Suprapubic skin (tissue), 4 donors: ENCODE measurements at regions not wholly inside any gene's neighbourhood (a gene's known extent, or its start where the extent isn't known, plus 50 kb on each side); places are given as distances from the start of the nearest gene placed in this dataset.

Source experiments
- DNase-seq, 2 donors: peaks; one replicate each; pipeline ENCODE4 v3.0.0-alpha.2; 2019; ENCODE audit warnings: low spot score in 2 of 2
- H3K27ac ChIP-seq: fragments of 200-600 bp; sonication (generic); one replicate; pipeline ENCODE4 v1.5.1; 2019
- H3K27me3 ChIP-seq: fragments of 200-600 bp; sonication (generic); one replicate; pipeline ENCODE4 v1.5.1; 2019
- H3K36me3 ChIP-seq: fragments of 200-600 bp; sonication (generic); one replicate; pipeline ENCODE4 v1.5.1; 2019
- H3K4me1 ChIP-seq: fragments of 200-600 bp; sonication (generic); one replicate; pipeline ENCODE4 v1.5.1; 2019
- H3K4me3 ChIP-seq: fragments of 200-600 bp; sonication (generic); one replicate; pipeline ENCODE4 v1.5.1; 2019; ENCODE audit warnings: mild to moderate bottlenecking
- H3K9me3 ChIP-seq: fragments of 200-600 bp; sonication (generic); one replicate; pipeline ENCODE4 v1.5.1; 2019
- EP300 ChIP-seq: sonication (generic); formaldehyde crosslinking; IDR thresholded peaks from one replicate; pipeline ENCODE4 v1.6.1; 2017; ENCODE audit warnings: antibody characterized with exemption
- POLR2A ChIP-seq, 2 donors: fragments of 450-650 bp; IDR thresholded peaks; one replicate each; pipeline ENCODE4 v1.6.1; 2017; ENCODE audit warnings: antibody characterized with exemption in 2 of 2, mild to moderate bottlenecking in 2 of 2, moderate library complexity in 2 of 2
- POLR2AphosphoS5 ChIP-seq, 3 donors: sonication (generic); formaldehyde crosslinking; IDR thresholded peaks; one replicate each; pipeline ENCODE4 v1.6.1; 2017; ENCODE audit warnings: antibody characterized with exemption in 3 of 3
- WGBS: methylation state at CpG from one replicate; pipeline ENCODE4 v1.1.5; 2018; 5-methylcytosine and 5-hydroxymethylcytosine counted together
- TF ChIP-seq, protein P1 (sequence below), 2 donors: fragments of 200-600 bp in 1 of 2; fragments of 450-650 bp in 1 of 2; sonication (generic) in 1 of 2; IDR thresholded peaks; one replicate each; pipeline ENCODE4 v1.5.1; 2016 to 2019; ENCODE audit warnings: antibody characterized with exemption in 2 of 2, mild to moderate bottlenecking in 1 of 2, moderate library complexity in 1 of 2

DNA sequence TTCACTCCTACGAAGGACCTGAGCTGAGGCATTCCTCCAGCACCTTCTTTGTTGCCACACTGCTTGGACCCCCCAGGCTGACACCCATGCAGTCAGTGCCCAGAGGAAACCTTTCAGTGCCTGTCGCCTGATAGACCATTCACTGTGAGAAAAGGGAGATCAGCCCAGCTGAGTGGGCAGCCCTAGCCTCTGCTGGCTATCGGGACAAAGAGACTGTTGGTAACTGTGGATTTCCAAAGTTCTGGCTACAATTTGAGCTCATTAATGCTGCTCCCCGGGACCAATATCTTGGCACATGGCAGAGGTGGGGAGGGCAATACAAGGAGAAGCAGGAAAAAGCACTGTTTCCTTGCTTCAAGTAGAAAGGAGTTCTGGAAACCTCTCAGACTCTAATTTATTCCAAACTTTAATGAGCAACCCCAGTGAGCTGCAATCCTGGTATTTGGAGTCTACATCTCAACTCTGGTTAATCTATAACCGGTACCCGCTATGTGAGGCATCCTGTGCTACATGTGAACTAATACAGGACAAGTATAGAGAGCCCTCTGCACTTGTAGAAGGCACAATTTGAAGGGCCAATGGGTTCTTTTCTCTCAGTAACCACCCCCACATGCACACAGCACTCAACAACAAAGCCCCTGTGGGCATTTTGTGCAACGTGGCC lies 200.7 kb upstream of the NCAM1 start:
- no peak for TF ChIP-seq POLR2A (IDR thresholded peaks at IDR 0.05)
- TF ChIP-seq POLR2AphosphoS5 (IDR thresholded peaks at IDR 0.05): no peak
- TF ChIP-seq EP300: no peak
- TF ChIP-seq, protein P1, sequence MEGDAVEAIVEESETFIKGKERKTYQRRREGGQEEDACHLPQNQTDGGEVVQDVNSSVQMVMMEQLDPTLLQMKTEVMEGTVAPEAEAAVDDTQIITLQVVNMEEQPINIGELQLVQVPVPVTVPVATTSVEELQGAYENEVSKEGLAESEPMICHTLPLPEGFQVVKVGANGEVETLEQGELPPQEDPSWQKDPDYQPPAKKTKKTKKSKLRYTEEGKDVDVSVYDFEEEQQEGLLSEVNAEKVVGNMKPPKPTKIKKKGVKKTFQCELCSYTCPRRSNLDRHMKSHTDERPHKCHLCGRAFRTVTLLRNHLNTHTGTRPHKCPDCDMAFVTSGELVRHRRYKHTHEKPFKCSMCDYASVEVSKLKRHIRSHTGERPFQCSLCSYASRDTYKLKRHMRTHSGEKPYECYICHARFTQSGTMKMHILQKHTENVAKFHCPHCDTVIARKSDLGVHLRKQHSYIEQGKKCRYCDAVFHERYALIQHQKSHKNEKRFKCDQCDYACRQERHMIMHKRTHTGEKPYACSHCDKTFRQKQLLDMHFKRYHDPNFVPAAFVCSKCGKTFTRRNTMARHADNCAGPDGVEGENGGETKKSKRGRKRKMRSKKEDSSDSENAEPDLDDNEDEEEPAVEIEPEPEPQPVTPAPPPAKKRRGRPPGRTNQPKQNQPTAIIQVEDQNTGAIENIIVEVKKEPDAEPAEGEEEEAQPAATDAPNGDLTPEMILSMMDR (IDR thresholded peaks at IDR 0.05): no peak
- peaks cover 4% of the 10 kb centered on the region for H3K27me3 ChIP-seq
- DNase-seq: no peak
- WGBS: 67% methylated on average over 5 of the region's 7 CpGs
- no peak overlapping the region for H3K27ac ChIP-seq
- H3K36me3 ChIP-seq: no peaks in the 10 kb centered on the region
- no peak overlapping the region for H3K4me3 ChIP-seq
- no peaks in the 10 kb centered on the region for H3K9me3 ChIP-seq
- no peaks in the 10 kb centered on the region for H3K4me1 ChIP-seq

- WGBS: 72% methylated on average over 5 of the region's 6 CpGs
- Histone ChIP-seq H3K4me1 (no peaks in the 10 kb centered on the region), H3K9me3 (no peaks in the 10 kb centered on the region), H3K4me3 (no peak overlapping the region), H3K27ac (no peak overlapping the region), H3K27me3 (peaks cover 6% of the 10 kb centered on the region), H3K36me3 (no peaks in the 10 kb centered on the region)
- TF ChIP-seq, protein P1 (IDR thresholded peaks at IDR 0.05): no peak
- TF ChIP-seq EP300 (no peak), POLR2AphosphoS5 (IDR thresholded peaks at IDR 0.05) (no peak)
- DNase-seq: no peak
These were observed 199.1 kb upstream of the NCAM1 start for GRCh38 chr11:112761911-112762706.

DNA sequence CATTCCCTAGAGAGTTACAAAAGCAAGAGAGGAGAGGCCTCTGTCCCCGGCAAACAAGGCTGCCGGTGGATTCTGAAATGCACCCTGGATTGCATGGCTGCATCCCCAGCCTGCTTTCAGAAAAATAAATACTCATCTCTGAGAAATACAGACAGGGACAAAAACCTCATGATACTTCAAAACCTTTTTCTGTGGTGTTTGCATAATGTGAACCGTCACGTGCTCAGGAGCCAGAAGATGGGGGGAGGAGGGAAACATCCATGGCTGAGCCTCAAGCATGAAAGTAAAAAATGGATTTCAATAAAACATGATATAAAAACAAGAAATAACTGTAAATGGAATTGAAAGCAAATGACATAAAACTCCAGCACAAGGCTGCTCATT lies 198.5 kb upstream of the NCAM1 start:
- no peaks in the 10 kb centered on the region for H3K36me3 ChIP-seq
- no peak for TF ChIP-seq POLR2A (IDR thresholded peaks at IDR 0.05)
- TF ChIP-seq EP300: no peak
- TF ChIP-seq, protein P1 (IDR thresholded peaks at IDR 0.05): no peak
- no peak for TF ChIP-seq POLR2AphosphoS5 (IDR thresholded peaks at IDR 0.05)
- H3K4me3 ChIP-seq: no peak overlapping the region
- peaks cover 6% of the 10 kb centered on the region for H3K27me3 ChIP-seq
- no peaks in the 10 kb centered on the region for H3K9me3 ChIP-seq
- no peak for DNase-seq
- H3K4me1 ChIP-seq: no peaks in the 10 kb centered on the region
- H3K27ac ChIP-seq: no peak overlapping the region
- WGBS: 64% methylated on average over 4 of the region's 4 CpGs

DNA sequence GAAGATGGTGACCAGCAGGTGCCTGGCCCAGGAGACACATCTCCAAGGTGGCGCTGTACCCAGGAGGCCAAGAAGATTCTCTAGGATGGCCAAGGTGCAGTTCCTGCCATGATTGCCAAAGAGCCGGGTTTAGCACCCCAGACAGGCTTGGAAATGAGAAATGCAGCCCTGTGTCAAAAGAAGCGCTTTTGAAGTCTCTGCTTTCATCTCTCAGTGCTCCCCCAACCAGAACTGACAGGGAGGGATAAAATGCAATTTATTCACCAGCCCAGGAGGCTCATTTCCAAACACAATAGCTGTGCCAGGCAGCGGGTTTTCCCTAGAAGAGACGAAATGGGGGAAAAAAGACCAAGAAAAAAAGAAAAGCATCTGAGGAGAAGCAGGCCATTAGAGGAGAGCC lies 195.9 kb upstream of the NCAM1 start:
- Histone ChIP-seq H3K4me1 (no peaks in the 10 kb centered on the region), H3K27me3 (peaks cover 6% of the 10 kb centered on the region), H3K4me3 (no peak overlapping the region), H3K27ac (no peak overlapping the region), H3K9me3 (no peaks in the 10 kb centered on the region), H3K36me3 (no peaks in the 10 kb centered on the region)
- DNase-seq: no peak
- WGBS: 85% methylated on average over 5 of the region's 5 CpGs
- TF ChIP-seq, protein P1 (IDR thresholded peaks at IDR 0.05): no peak
- TF ChIP-seq EP300: no peak
- TF ChIP-seq POLR2AphosphoS5 (IDR thresholded peaks at IDR 0.05): no peak
- TF ChIP-seq POLR2A (IDR thresholded peaks at IDR 0.05): no peak

GRCh38 chr11:112769170-112769569 lies 192.1 kb upstream of the NCAM1 start:
- DNase-seq: no peak
- Histone ChIP-seq H3K9me3 (no peaks in the 10 kb centered on the region), H3K4me3 (no peak overlapping the region), H3K36me3 (no peaks in the 10 kb centered on the region), H3K27me3 (peaks cover 7% of the 10 kb centered on the region), H3K4me1 (no peaks in the 10 kb centered on the region), H3K27ac (no peak overlapping the region)
- TF ChIP-seq POLR2A (IDR thresholded peaks at IDR 0.05): no peak
- TF ChIP-seq EP300: no peak
- TF ChIP-seq, protein P1 (IDR thresholded peaks at IDR 0.05): no peak
- TF ChIP-seq POLR2AphosphoS5 (IDR thresholded peaks at IDR 0.05): no peak
- WGBS: 43% methylated on average over 4 of the region's 5 CpGs
